Heart right ventricle (tissue), 16 donors: ENCODE measurements at regions not wholly inside any gene's neighbourhood (a gene's known extent, or its start where the extent isn't known, plus 50 kb on each side); places are given as distances from the start of the nearest gene placed in this dataset.

ENCODE experiments used
- ATAC-seq, 8 donors: fragments of 200-7000 bp; cut with Tn5 transposase; one replicate each; pipeline ENCODE4 v1.9.1; 2020; ENCODE audit warnings: mild to moderate bottlenecking in 8 of 8, moderate library complexity in 8 of 8, moderate number of reproducible peaks in 1 of 8
- DNase-seq, 2 donors: peaks; one replicate each; pipeline ENCODE4 v3.0.0-alpha.2; 2020
- H3K27ac ChIP-seq, 10 donors: fragments of 200-600 bp; sonication (generic) in 2 of 10; one replicate each; pipeline versions ENCODE4 v1.5.0 to v1.8.0; 2020 to 2022; ENCODE audit warnings: mild to moderate bottlenecking in 3 of 10
- H3K27me3 ChIP-seq, 7 donors: fragments of 200-600 bp; one replicate each; pipeline ENCODE4 v1.8.0; 2021 to 2022; ENCODE audit warnings: mild to moderate bottlenecking in 2 of 7
- H3K36me3 ChIP-seq, 9 donors: fragments of 200-600 bp; sonication (generic) in 1 of 9; one replicate each; pipeline versions ENCODE4 v1.5.0 to v1.8.0; 2020 to 2022; ENCODE audit warnings: mild to moderate bottlenecking in 2 of 9
- H3K4me1 ChIP-seq, 9 donors: fragments of 200-600 bp; sonication (generic) in 1 of 9; one replicate each; pipeline versions ENCODE4 v1.5.0 to v1.8.0; 2020 to 2022; ENCODE audit warnings: mild to moderate bottlenecking in 4 of 9
- H3K4me3 ChIP-seq, 10 donors: fragments of 200-600 bp; sonication (generic) in 2 of 10; one replicate each; pipeline versions ENCODE4 v1.5.0 to v1.8.0; 2020 to 2022; ENCODE audit warnings: mild to moderate bottlenecking in 7 of 10, moderate library complexity in 2 of 10
- H3K9me3 ChIP-seq, 11 donors: fragments of 200-600 bp in 10 of 11; sonication (generic) in 2 of 11; one replicate each; pipeline versions ENCODE4 v1.5.0 to v1.8.0; 2013 to 2022; ENCODE audit warnings: mild to moderate bottlenecking in 2 of 11, control low read depth in 1 of 11, moderate library complexity in 1 of 11
- CTCF ChIP-seq, 9 donors: fragments of 200-600 bp; sonication (generic) in 2 of 9; IDR thresholded peaks; one replicate each; pipeline versions ENCODE4 v1.5.0 to v1.8.0; 2021 to 2022; ENCODE audit warnings: antibody characterized with exemption in 9 of 9, mild to moderate bottlenecking in 5 of 9, moderate library complexity in 1 of 9
- WGBS, 2 donors: extraction: QIAGEN DNeasy Blood & Tissue Kit; methylation state at CpG; one replicate each; pipeline ENCODE4 v1.1.7; 2013; ENCODE audit warnings: inconsistent platforms in 1 of 2; 5-methylcytosine and 5-hydroxymethylcytosine counted together
- intact Hi-C, 10 donors: fragments of 100-400 bp; cut with DNase I; formaldehyde crosslinking; loops; one replicate each; pipeline versions ENCODE4 v1.11.1 to v1.14.2; 2022
- donor health status: Arrhythmogenic right ventricular cardiomyopathy.
- donor health status: ischemic (EF 13 %, LVEDD 7.1; RV severe dilation, severe dysfunction).
- donor health status: healthy with polysubstance abuse.
- donor health status: DM: no; HTN: yes; CAD: no.
- donor health status: DM: no; HTN: no; CAD: no.
- donor health status: ischemic (EF 25% LVEDD 6.9; RV normal size, moderate dysfunction).
- donor health status: ischemic (EF 25% LVEDD 5.7; RV mildly dilated, moderate dysfunction).
- donor health status: healthy.
- donor health status: DM: yes; HTN: yes; CAD: no.
- donor health status: Ischemic cardiomyopathy.
- donor health status: ischemic (EF 35%, LVEDD 5.7; RV mildly dilated, moderate dysfunction).
- donor health status: nonischemic (EF 11% LVEDD 7.7; RV severe dilation, severe dysfunction).
- donor health status: DM: yes; HTN: yes; CAD: no.
- donor health status: PGD.
- donor health status: ischemic (EF 29% LVEDD 5.4; RV normal size, mild dysfunction).
- donor health status: nonischemic (EF 23%, LVEDD 6.1; RV moderate dilation, normal function).

GRCh38 chr20:7458459-7458858 lies 481.8 kb downstream of the HAO1 start:
- no peak for TF ChIP-seq CTCF (IDR thresholded peaks at IDR 0.05)
- 81 to 87% methylated on average over 3 of the region's 3 CpGs for WGBS, 2 donors
- DNase-seq (no peak), ATAC-seq (no peak)
- H3K36me3 ChIP-seq, result no peaks in the 10 kb centered on the region
- H3K27ac ChIP-seq, result no peak overlapping the region
- peaks cover 0 to 5% (median 0%) of the 10 kb centered on the region in 9 donors for H3K4me1 ChIP-seq
- H3K4me3 ChIP-seq, result no peak overlapping the region
- intact Hi-C loops, result no loop called here
- H3K9me3 ChIP-seq, result no peaks in the 10 kb centered on the region
- H3K27me3 ChIP-seq, result no peaks in the 10 kb centered on the region

GRCh38 chr20:7459083-7459482 lies 481.2 kb downstream of the HAO1 start:
- Histone ChIP-seq H3K27ac (no peak overlapping the region), H3K4me1 (peaks cover 0 to 5% (median 0%) of the 10 kb centered on the region in 9 donors), H3K27me3 (no peaks in the 10 kb centered on the region), H3K9me3 (no peaks in the 10 kb centered on the region), H3K36me3 (no peaks in the 10 kb centered on the region), H3K4me3 (no peak overlapping the region)
- DNase-seq (no peak), ATAC-seq (no peak)
- intact Hi-C loops, result no loop called here
- 25 to 38% methylated on average over 1 of the region's 1 CpG for WGBS, 2 donors
- no peak for TF ChIP-seq CTCF (IDR thresholded peaks at IDR 0.05)

- no peak for TF ChIP-seq CTCF (IDR thresholded peaks at IDR 0.05)
- no peak overlapping the region for H3K4me3 ChIP-seq
- peaks cover 0 to 5% (median 0%) of the 10 kb centered on the region in 11 donors for H3K9me3 ChIP-seq
- no peaks in the 10 kb centered on the region for H3K27me3 ChIP-seq
- 83 to 86% methylated on average over 1 of the region's 1 CpG for WGBS, 2 donors
- no peak overlapping the region for H3K27ac ChIP-seq
- ATAC-seq (no peak), DNase-seq (no peak)
- intact Hi-C loops, result no loop called here
- peaks cover 0 to 5% (median 0%) of the 10 kb centered on the region in 9 donors for H3K4me1 ChIP-seq
- H3K36me3 ChIP-seq, result no peaks in the 10 kb centered on the region
Measured at GRCh38 chr20:7463290-7463689, 477.0 kb downstream of the HAO1 start.

GRCh38 chr20:7470912-7471311 lies 469.3 kb downstream of the HAO1 start:
- intact Hi-C loops, result no loop called here
- DNase-seq, result no peak
- H3K27me3 ChIP-seq, result peaks cover 0 to 3% (median 0%) of the 10 kb centered on the region in 7 donors
- H3K4me1 ChIP-seq, result no peaks in the 10 kb centered on the region
- WGBS, 2 donors, result 73 to 80% methylated on average over 2 of the region's 2 CpGs
- TF ChIP-seq CTCF (IDR thresholded peaks at IDR 0.05), result no peak
- no peaks in the 10 kb centered on the region for H3K36me3 ChIP-seq
- no peak overlapping the region for H3K27ac ChIP-seq
- H3K4me3 ChIP-seq, result no peak overlapping the region
- ATAC-seq, result no peak
- H3K9me3 ChIP-seq, result peaks cover 0 to 11% (median 0%) of the 10 kb centered on the region in 11 donors

GRCh38 chr20:7490288-7490687 lies 450.0 kb downstream of the HAO1 start:
- Histone ChIP-seq H3K36me3 (no peaks in the 10 kb centered on the region), H3K27me3 (no peaks in the 10 kb centered on the region), H3K4me1 (no peaks in the 10 kb centered on the region), H3K9me3 (peaks cover 0 to 22% (median 9%) of the 10 kb centered on the region in 11 donors), H3K27ac (no peak overlapping the region), H3K4me3 (no peak overlapping the region)
- intact Hi-C loops, result no loop called here
- TF ChIP-seq CTCF (IDR thresholded peaks at IDR 0.05), result no peak
- ATAC-seq, result no peak
- DNase-seq, result no peak
